H1 (cell line): ENCODE measurements at regions not wholly inside any gene's neighbourhood (a gene's known extent, or its start where the extent isn't known, plus 50 kb on each side); places are given as distances from the start of the nearest gene placed in this dataset.

Experiments used
- CEBPB ChIP-seq: IDR thresholded peaks from 2 replicates; pipeline ENCODE4 v1.6.1; 2012; ENCODE audit warnings: low read depth, low read length
- CHD7 ChIP-seq: fragments of 300-600 bp; sonication (generic); IDR thresholded peaks from 2 replicates; pipeline ENCODE4 v1.7.1; 2012; ENCODE audit warnings: low read length, moderate library complexity, mild to moderate bottlenecking, inconsistent platforms; ENCODE audit not compliant: insufficient replicate concordance
- CTCF ChIP-seq, 3 experiments: IDR thresholded peaks; 1 replicate in 2 of 3; 2 replicates in 1 of 3; pipeline versions ENCODE4 v1.5.1 to v1.6.1; 2011; ENCODE audit warnings: low read length in 3 of 3, mild to moderate bottlenecking in 3 of 3, inconsistent platforms in 2 of 3, low read depth in 1 of 3, moderate library complexity in 1 of 3; ENCODE audit not compliant: insufficient read depth in 1 of 3; ENCODE audit errors: control extremely low read depth in 1 of 3
- POLR2A ChIP-seq, 2 experiments: IDR thresholded peaks; 1 replicate in 1 of 2; 2 replicates in 1 of 2; pipeline ENCODE4 v1.6.1; 2011; ENCODE audit warnings: low read depth in 2 of 2, low read length in 2 of 2, mild to moderate bottlenecking in 2 of 2; ENCODE audit errors: control extremely low read depth in 1 of 2
- SP1 ChIP-seq: IDR thresholded peaks from 2 replicates; pipeline ENCODE4 v1.6.1; 2011; ENCODE audit warnings: low read depth, low read length
- SP2 ChIP-seq: IDR thresholded peaks from 2 replicates; pipeline ENCODE4 v1.6.1; 2012; ENCODE audit warnings: mild to moderate bottlenecking, low read length, inconsistent platforms

GRCh38 chr7:54811041-54811845 lies 52.2 kb upstream of the SEC61G start (continued):
- TF ChIP-seq CHD7, result no peak
- TF ChIP-seq POLR2A (IDR thresholded peaks at IDR 0.05; ENCODE audit: control extremely low read depth in 1 of 2, low read depth in 2 of 2, low read length in 2 of 2), result no peak
- no peak for TF ChIP-seq SP1
- no peak for TF ChIP-seq CTCF (IDR thresholded peaks at IDR 0.05; ENCODE audit: control extremely low read depth in 1 of 3, insufficient read depth in 1 of 3, low read depth in 1 of 3, low read length in 3 of 3)
- no peak for TF ChIP-seq SP2
- TF ChIP-seq CEBPB, result no peak
